ENCODE measurements at regions not wholly inside any gene's neighbourhood (a gene's known extent, or its start where the extent isn't known, plus 50 kb on each side); places are given as distances from the start of the nearest gene placed in this dataset.

DNA sequence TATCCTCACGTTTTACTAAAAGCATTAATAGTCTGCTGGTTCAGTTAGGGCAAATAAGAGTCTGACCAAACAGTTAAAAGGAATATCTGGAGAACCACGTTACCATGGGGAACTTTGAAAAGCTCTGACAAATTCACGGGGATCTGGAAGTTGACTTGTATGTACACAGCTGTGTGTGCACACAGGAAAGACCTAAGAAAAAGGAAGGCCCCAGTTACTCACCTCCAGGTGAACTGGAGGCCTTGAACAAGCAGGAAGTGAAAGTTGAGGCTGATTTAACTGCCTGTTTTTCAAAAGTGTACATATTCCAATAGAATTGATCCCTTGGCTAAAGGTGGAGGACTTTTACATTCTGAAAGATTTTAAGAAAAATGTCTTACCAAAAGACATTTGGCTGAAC is 1891.6 kb upstream of the PCDH20 start:
- TF ChIP-seq, protein P1, sequence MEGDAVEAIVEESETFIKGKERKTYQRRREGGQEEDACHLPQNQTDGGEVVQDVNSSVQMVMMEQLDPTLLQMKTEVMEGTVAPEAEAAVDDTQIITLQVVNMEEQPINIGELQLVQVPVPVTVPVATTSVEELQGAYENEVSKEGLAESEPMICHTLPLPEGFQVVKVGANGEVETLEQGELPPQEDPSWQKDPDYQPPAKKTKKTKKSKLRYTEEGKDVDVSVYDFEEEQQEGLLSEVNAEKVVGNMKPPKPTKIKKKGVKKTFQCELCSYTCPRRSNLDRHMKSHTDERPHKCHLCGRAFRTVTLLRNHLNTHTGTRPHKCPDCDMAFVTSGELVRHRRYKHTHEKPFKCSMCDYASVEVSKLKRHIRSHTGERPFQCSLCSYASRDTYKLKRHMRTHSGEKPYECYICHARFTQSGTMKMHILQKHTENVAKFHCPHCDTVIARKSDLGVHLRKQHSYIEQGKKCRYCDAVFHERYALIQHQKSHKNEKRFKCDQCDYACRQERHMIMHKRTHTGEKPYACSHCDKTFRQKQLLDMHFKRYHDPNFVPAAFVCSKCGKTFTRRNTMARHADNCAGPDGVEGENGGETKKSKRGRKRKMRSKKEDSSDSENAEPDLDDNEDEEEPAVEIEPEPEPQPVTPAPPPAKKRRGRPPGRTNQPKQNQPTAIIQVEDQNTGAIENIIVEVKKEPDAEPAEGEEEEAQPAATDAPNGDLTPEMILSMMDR (IDR thresholded peaks at IDR 0.05), result no peak
- no peak for TF ChIP-seq POLR2A (IDR thresholded peaks at IDR 0.05)
